Lower lobe of right lung (tissue), 2 donors: ENCODE measurements at regions not wholly inside any gene's neighbourhood (a gene's known extent, or its start where the extent isn't known, plus 50 kb on each side); places are given as distances from the start of the nearest gene placed in this dataset.

Source experiments
- ATAC-seq, 2 donors: fragments of 200-7000 bp; cut with Tn5 transposase; one replicate each; pipeline ENCODE4 v1.9.1; 2020 to 2022; ENCODE audit warnings: mild to moderate bottlenecking in 2 of 2, moderate library complexity in 2 of 2
- DNase-seq: peaks from one replicate; pipeline ENCODE4 v3.0.0-alpha.2; 2020
- H3K27ac ChIP-seq: fragments of 200-600 bp; one replicate; pipeline ENCODE4 v1.8.0; 2022
- H3K27me3 ChIP-seq: fragments of 200-600 bp; one replicate; pipeline ENCODE4 v1.8.0; 2022; ENCODE audit warnings: low read depth
- H3K36me3 ChIP-seq: fragments of 200-600 bp; one replicate; pipeline ENCODE4 v1.8.0; 2022; ENCODE audit warnings: mild to moderate bottlenecking
- H3K4me1 ChIP-seq: fragments of 200-600 bp; one replicate; pipeline ENCODE4 v1.8.0; 2022
- H3K4me3 ChIP-seq: fragments of 200-600 bp; one replicate; pipeline ENCODE4 v1.8.0; 2022; ENCODE audit warnings: mild to moderate bottlenecking
- H3K9me3 ChIP-seq: fragments of 200-600 bp; one replicate; pipeline ENCODE4 v1.8.0; 2022
- CTCF ChIP-seq: fragments of 200-600 bp; IDR thresholded peaks from one replicate; pipeline ENCODE4 v1.8.0; 2022; ENCODE audit warnings: antibody characterized with exemption, mild to moderate bottlenecking
- intact Hi-C: fragments of 100-400 bp; cut with DNase I; formaldehyde crosslinking; loops from one replicate; pipeline ENCODE4 v1.11.0; 2022
- donor health status: DM: no; HTN: yes; CAD: no; lungs with severe emphysema.

GRCh38 chr3:69454204-69454787 lies 68.4 kb upstream of the FRMD4B start:
- no peaks in the 10 kb centered on the region for H3K4me1 ChIP-seq
- intact Hi-C loops: no loop called here
- H3K27ac ChIP-seq: no peak overlapping the region
- no peaks in the 10 kb centered on the region for H3K27me3 ChIP-seq
- H3K4me3 ChIP-seq: no peak overlapping the region
- no peak for ATAC-seq
- no peak for DNase-seq
- no peaks in the 10 kb centered on the region for H3K9me3 ChIP-seq
- TF ChIP-seq CTCF: no peak
- H3K36me3 ChIP-seq: no peaks in the 10 kb centered on the region

- intact Hi-C loops: no loop called here
- Histone ChIP-seq H3K36me3 (no peaks in the 10 kb centered on the region), H3K9me3 (no peaks in the 10 kb centered on the region), H3K4me1 (no peaks in the 10 kb centered on the region), H3K27me3 (no peaks in the 10 kb centered on the region), H3K4me3 (no peak overlapping the region), H3K27ac (no peak overlapping the region)
- DNase-seq (no peak), ATAC-seq (no peak)
- no peak for TF ChIP-seq CTCF
Measured at GRCh38 chr3:69452295-69452694, 66.4 kb upstream of the FRMD4B start.

- TF ChIP-seq CTCF: no peak
- no peaks in the 10 kb centered on the region for H3K9me3 ChIP-seq
- no peak overlapping the region for H3K4me3 ChIP-seq
- no peaks in the 10 kb centered on the region for H3K4me1 ChIP-seq
- no peaks in the 10 kb centered on the region for H3K36me3 ChIP-seq
- ATAC-seq: no peak
- H3K27ac ChIP-seq: no peak overlapping the region
- intact Hi-C loops: no loop called here
- H3K27me3 ChIP-seq: no peaks in the 10 kb centered on the region
- DNase-seq: no peak
Measured at GRCh38 chr3:69451594-69451993, 65.7 kb upstream of the FRMD4B start.

- no peak for TF ChIP-seq CTCF
- no peaks in the 10 kb centered on the region for H3K9me3 ChIP-seq
- no peak overlapping the region for H3K27ac ChIP-seq
- no peak overlapping the region for H3K4me3 ChIP-seq
- ATAC-seq: no peak
- no peak for DNase-seq
- H3K4me1 ChIP-seq: no peaks in the 10 kb centered on the region
- H3K36me3 ChIP-seq: no peaks in the 10 kb centered on the region
- intact Hi-C loops: no loop called here
- H3K27me3 ChIP-seq: no peaks in the 10 kb centered on the region
Measured at GRCh38 chr3:69448877-69449276, 63.0 kb upstream of the FRMD4B start.

GRCh38 chr3:69446402-69447072 lies 60.6 kb upstream of the FRMD4B start:
- intact Hi-C loops: no loop called here
- Histone ChIP-seq H3K4me3 (no peak overlapping the region), H3K27ac (no peak overlapping the region), H3K9me3 (no peaks in the 10 kb centered on the region), H3K4me1 (no peaks in the 10 kb centered on the region), H3K27me3 (no peaks in the 10 kb centered on the region), H3K36me3 (no peaks in the 10 kb centered on the region)
- DNase-seq (no peak), ATAC-seq (no peak)
- no peak for TF ChIP-seq CTCF
